LoVo (cell line): ENCODE measurements at regions not wholly inside any gene's neighbourhood (a gene's known extent, or its start where the extent isn't known, plus 50 kb on each side); places are given as distances from the start of the nearest gene placed in this dataset.
"Not testable (repeated sequence)": the region's sequence is repeated elsewhere in the genome, so short reads cannot be mapped to it uniquely, and the experiment has no call there.

Experiments used
- DNase-seq: peaks from one replicate; pipeline ENCODE4 v3.0.0-alpha.2; 2016; ENCODE audit warnings: low spot score

GRCh38 chr17:83159204-83160049 lies 80.0 kb downstream of the METRNL start:
- DNase-seq: no peak

GRCh38 chr17:83160443-83161297 lies 81.3 kb downstream of the METRNL start:
- DNase-seq: no peak

- DNase-seq: no peak
These were observed 82.1 kb downstream of the METRNL start for GRCh38 chr17:83161298-83162034.

DNA sequence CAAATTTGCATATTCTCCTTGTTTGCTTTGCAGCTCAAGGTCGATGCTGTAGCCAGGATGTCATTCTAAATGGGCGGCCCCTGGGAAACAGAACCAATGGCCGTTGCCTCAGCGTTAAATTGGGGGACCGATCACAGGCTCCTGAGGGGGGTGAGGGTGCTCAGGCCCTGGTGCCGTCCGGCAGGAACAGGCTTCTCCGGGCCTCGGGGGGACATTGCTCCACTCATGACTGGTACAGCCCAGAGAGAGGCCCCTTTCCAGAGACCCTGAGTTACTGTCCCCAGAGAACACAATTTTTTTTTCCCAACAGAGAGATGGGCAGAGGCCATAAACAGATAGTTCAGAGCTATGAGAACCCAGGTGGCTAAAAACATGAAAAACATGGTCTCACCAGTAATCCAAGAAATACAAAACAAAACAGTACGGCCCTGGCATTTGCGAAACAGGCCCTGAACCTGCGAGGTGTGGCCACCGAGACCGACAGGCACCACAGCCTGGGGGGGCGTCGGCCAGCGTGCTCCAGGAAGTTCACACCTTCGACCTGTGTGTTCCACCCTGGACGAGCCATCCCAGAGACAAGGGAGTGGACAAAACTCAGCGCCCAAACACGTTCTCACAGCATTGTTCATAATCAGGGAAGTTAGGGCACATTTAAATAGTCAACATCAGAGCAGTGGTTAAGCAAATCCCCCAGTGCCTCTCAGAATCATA lies 82.8 kb downstream of the METRNL start:
- no peak for DNase-seq

DNA sequence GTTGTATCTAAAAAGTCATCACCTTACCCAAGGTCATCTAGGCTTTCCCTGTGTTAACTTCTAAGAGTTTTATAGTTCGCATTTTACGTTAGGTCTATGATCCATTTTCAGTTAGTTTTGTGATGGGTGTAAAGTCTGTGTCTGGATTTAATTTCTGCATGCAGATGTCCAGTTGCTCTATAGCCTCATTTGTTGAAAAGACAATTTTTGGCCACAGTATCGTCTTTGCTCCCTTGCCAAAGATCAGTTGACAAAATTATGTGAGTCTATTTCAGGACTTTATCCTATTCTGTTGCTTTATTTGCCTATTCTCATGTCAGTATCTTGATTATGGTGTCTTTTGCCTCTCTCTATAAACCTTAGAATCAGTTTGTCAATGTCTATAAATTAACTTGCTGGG lies 85.1 kb downstream of the METRNL start:
- no peak for DNase-seq

DNA sequence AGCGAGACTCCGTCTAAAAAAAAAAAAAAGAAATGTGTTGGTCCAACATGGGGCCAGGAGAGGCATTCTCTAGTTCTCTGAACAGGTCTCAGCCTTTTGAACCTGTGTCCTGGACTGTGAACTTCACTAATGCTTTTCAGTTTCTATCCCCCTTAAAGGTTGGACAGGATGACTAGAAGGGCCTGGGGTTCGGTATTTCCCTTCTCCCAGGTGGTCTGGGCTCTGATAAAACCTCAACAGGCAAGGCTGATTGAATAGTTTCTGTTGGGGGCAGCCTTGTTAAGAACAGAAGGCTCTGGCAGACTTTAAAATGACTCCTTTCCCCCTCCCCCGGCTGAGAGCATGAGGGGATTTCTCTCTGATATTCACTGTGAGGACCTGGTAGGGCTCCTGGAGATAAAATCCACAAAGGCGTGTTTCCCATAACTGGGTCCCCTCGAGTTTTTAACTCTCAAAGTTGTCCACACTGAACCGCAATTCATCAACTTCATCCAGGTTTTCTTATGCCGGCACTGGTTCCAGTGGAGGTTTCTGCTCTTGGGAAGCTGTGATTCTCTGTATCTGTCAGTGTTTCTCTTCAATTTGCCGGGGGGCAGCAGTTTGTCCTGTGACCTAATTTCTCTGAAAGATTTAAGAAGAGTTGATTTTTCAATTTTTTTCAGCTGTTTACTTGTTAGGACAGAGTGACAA lies 91.3 kb downstream of the METRNL start:
- no peak for DNase-seq

DNA sequence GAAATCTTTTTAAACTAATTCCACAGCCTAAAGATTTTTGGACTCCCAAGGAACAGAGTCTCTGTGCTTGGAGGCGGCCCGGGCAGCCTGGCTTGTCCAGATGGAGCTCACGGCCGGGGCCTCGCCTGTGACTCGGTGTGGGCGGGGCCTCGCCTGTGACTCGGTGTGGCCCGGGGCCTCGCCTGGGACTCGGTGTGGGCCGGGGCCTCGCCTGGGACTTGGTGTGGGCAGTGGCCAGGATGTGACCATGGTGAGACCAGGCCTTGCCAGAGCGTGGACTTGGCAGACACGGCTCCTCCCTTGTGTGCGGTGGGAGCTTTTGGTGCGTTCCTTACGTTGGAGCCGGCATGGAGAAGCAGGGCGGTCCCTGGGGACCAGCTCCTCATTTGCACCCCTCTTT lies 92.3 kb downstream of the METRNL start:
- no peak for DNase-seq

DNA sequence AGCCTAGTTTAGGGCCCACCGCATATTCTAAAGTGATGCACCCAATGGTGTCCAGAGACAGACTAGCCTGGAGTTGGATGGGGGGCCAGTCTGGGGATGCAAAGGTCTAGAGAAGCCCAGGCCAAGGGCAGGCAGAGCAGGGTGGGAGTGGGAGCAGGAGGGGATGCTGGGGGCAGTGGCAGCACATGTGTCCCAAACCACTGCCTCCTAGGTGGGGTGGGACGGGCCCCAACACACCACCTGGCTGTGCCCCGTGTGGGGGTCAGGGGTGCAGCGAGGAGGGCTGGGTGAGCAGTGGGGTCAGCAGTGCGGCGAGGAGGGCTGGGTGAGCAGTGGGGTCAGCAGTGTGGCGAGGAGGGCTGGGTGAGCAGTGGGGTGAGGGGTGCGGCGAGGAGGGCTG lies 92.7 kb downstream of the METRNL start:
- DNase-seq: not testable (repeated sequence)

- not testable (repeated sequence) for DNase-seq
These were observed 93.2 kb downstream of the METRNL start for GRCh38 chr17:83172646-83173045.

DNA sequence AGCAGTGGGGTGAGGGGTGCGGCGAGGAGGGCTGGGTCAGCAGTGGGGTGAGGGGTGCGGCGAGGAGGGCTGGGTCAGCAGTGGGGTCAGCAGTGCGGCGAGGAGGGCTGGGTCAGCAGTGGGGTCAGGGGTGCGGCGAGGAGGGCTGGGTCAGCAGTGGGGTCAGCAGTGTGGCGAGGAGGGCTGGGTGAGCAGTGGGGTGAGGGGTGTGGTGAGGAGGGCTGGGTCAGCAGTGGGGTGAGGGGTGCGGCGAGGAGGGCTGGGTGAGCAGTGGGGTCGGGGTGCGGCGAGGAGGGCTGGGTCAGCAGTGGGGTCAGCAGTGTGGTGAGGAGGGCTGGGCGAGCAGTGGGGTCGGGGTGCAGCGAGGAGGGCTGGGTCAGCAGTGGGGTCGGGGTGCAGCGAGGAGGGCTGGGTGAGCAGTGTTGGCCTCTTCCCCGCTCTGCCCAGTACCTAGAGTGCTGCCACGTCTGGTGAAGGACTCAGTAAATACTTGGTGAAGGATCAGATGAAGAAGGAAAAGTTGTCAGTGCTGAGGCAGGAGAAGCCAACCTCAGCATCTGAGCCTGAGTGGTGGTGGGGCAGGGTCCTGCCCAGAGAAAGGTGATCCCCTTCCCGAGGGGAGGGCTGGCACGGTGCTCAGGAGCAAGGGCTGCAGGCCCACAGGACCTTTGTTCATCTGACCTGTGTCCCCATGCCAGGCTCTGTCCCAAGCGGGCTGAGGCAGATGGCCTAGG lies 93.9 kb downstream of the METRNL start:
- not testable (repeated sequence) for DNase-seq

- no peak for DNase-seq
These were observed 94.5 kb downstream of the METRNL start for GRCh38 chr17:83173914-83174361.

- no peak for DNase-seq
These were observed 95.1 kb downstream of the METRNL start for GRCh38 chr17:83174362-83175118.

- DNase-seq: no peak
These were observed 95.9 kb downstream of the METRNL start for GRCh38 chr17:83175119-83175821.

DNA sequence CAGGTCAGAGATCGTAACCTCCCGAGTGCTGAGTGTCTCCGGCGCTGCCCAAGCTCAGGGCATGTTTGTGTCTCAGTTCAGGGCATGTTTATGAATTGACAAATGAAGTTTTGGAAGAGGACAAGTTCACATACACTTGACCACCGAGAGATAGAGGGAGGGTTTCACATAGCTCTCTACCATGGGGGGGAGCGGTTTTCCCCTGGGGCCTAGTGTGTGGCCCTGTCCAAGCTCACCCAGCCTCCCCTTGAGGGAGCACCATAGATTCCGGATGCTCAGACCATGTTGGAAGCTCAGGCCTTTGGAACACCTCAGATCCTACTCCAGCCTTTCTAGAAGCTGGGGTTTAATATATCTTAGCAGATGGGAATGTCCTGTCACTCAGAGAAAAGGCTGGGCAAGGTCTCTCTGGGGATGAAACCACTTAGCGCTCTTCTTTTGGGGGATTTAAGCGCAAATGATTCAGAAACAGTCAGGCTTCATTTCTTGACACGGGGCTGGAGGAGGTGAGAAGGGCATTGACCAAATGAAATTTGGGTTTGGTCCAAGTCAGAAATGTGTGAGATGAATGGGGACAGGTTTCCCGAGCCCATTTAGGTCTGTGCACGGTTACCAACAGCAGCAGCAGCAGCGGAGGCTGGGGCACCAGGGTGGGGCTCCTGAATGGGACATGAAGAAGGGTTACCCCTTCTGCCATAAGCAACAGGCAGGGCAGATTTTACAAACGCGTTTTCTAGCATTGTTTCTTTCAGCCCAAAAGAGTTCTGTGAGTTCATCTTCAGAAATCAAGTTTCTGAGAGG lies 96.6 kb downstream of the METRNL start:
- DNase-seq: no peak

GRCh38 chr17:83176623-83177583 lies 97.5 kb downstream of the METRNL start:
- DNase-seq: no peak

- no peak for DNase-seq
These were observed 98.5 kb downstream of the METRNL start for GRCh38 chr17:83177611-83178532.
